ENCODE measurements at regions not wholly inside any gene's neighbourhood (a gene's known extent, or its start where the extent isn't known, plus 50 kb on each side); places are given as distances from the start of the nearest gene placed in this dataset.

- dilution Hi-C loops (cut with MboI; ENCODE audit: extremely low pct_ligation_motif_present, low sequenced_read_pairs), result no loop called here
- DNase-seq (ENCODE audit: low read depth, low spot score), result no peak
These were observed 186.5 kb upstream of the HDAC4 start for GRCh38 chr2:239587311-239587731.

More at GRCh38 chr2:239587311-239587731, 186.5 kb upstream of the HDAC4 start:
- Histone ChIP-seq H3K9ac (replicated peaks; ENCODE audit: extremely low read depth, insufficient read depth, low read length) (no peak overlapping the region), H4K20me1 (replicated peaks; ENCODE audit: control insufficient read depth, extremely low read depth, insufficient read depth, low read length) (no peaks in the 10 kb centered on the region), H3K27ac (ENCODE audit: insufficient read depth, low read depth, low read length) (no peak overlapping the region), H3K4me2 (ENCODE audit: insufficient read depth, low read length) (no peak overlapping the region), H3K9me3 (replicated peaks; ENCODE audit: control insufficient read depth, insufficient read depth, low read length) (peaks cover 15% of the 10 kb centered on the region), H3K9me1 (replicated peaks; ENCODE audit: control insufficient read depth, extremely low read depth, insufficient read depth, low read length) (no peaks in the 10 kb centered on the region), H3K79me2 (ENCODE audit: control insufficient read depth, insufficient read depth, low read length) (no peaks in the 10 kb centered on the region), H2AFZ (ENCODE audit: low read depth, low read length) (no peak overlapping the region), H3K27me3 (ENCODE audit: control insufficient read depth in 2 of 2, insufficient read depth in 2 of 2, low read length in 2 of 2) (no peaks in the 10 kb centered on the region), H3K4me1 (ENCODE audit: control insufficient read depth, extremely low read depth, insufficient read depth, low read length) (no peaks in the 10 kb centered on the region), H3K36me3 (ENCODE audit: control insufficient read depth in 2 of 2, extremely low read depth in 1 of 2, insufficient read depth in 2 of 2, low read length in 2 of 2) (no peaks in the 10 kb centered on the region), H3K4me3 (replicated peaks in 1 of 3; ENCODE audit: insufficient read depth in 1 of 3, low read depth in 1 of 3, low read length in 3 of 3) (no peak overlapping the region)
- intact Hi-C loops (cut with micrococcal nuclease), result no loop called here
- BruUV-seq (replicated peaks), result no TSS peak
- ChIA-PET POLR2A (no interaction called here), CTCF (no interaction called here)
- TF ChIP-seq, protein P1, sequence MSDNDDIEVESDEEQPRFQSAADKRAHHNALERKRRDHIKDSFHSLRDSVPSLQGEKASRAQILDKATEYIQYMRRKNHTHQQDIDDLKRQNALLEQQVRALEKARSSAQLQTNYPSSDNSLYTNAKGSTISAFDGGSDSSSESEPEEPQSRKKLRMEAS (IDR thresholded peaks at IDR 0.05; ENCODE audit: insufficient read depth, insufficient read length), result no peak
- TF ChIP-seq FOS (IDR thresholded peaks at IDR 0.05; ENCODE audit: borderline replicate concordance, insufficient read depth, low read length) (no peak), GATA2 (IDR thresholded peaks at IDR 0.05; ENCODE audit: insufficient read depth, insufficient read length, low read depth, low read length) (no peak), MYC (IDR thresholded peaks at IDR 0.05; ENCODE audit: low read depth, low read length) (no peak), JUN (IDR thresholded peaks at IDR 0.05; ENCODE audit: borderline replicate concordance, insufficient read depth, insufficient read length, low read depth) (no peak), POLR2A (IDR thresholded peaks at IDR 0.05; ENCODE audit: low read depth, low read length) (no peak), CTCF (IDR thresholded peaks at IDR 0.05; ENCODE audit: extremely low read depth in 1 of 2, insufficient read depth in 1 of 2, low read depth in 1 of 2, low read length in 2 of 2) (no peak), EZH2 (IDR thresholded peaks at IDR 0.05; ENCODE audit: borderline replicate concordance, low read depth, low read length, severe bottlenecking) (no peak), POLR2AphosphoS5 (IDR thresholded peaks at IDR 0.05; ENCODE audit: insufficient read depth, low read depth, low read length) (no peak)
- FAIRE-seq, result no peak
